Heart left ventricle (tissue), 13 donors: ENCODE measurements at regions not wholly inside any gene's neighbourhood (a gene's known extent, or its start where the extent isn't known, plus 50 kb on each side); places are given as distances from the start of the nearest gene placed in this dataset.

Experiments
- POLR2A ChIP-seq, 2 donors: fragments of 450-650 bp; IDR thresholded peaks; one replicate each; pipeline ENCODE4 v1.6.1; 2017; ENCODE audit warnings: antibody characterized with exemption in 2 of 2, mild to moderate bottlenecking in 2 of 2, moderate library complexity in 2 of 2
- TF ChIP-seq, protein P1 (sequence below), 12 donors: fragments of 200-600 bp; sonication (generic) in 4 of 12; IDR thresholded peaks; one replicate each; pipeline versions ENCODE4 v1.5.0 to v1.8.0; 2018 to 2022; ENCODE audit warnings: antibody characterized with exemption in 12 of 12, mild to moderate bottlenecking in 5 of 12
- donor health status: ischemic (EF 13 %, LVEDD 7.1; RV severe dilation, severe dysfunction).
- donor health status: DM: no; HTN: yes; CAD: no.
- donor health status: DM: no; HTN: no; CAD: no.
- donor health status: ischemic (EF 25% LVEDD 6.9; RV normal size, moderate dysfunction).
- donor health status: ischemic (EF 25% LVEDD 5.7; RV mildly dilated, moderate dysfunction).
- donor health status: ischemic (EF 35%, LVEDD 5.7; RV mildly dilated, moderate dysfunction).
- donor health status: nonischemic (EF 11% LVEDD 7.7; RV severe dilation, severe dysfunction).
- donor health status: DM: yes; HTN: yes; CAD: no.
- donor health status: PGD.
- donor health status: ischemic (EF 29% LVEDD 5.4; RV normal size, mild dysfunction).
- donor health status: nonischemic (EF 23%, LVEDD 6.1; RV moderate dilation, normal function).

DNA sequence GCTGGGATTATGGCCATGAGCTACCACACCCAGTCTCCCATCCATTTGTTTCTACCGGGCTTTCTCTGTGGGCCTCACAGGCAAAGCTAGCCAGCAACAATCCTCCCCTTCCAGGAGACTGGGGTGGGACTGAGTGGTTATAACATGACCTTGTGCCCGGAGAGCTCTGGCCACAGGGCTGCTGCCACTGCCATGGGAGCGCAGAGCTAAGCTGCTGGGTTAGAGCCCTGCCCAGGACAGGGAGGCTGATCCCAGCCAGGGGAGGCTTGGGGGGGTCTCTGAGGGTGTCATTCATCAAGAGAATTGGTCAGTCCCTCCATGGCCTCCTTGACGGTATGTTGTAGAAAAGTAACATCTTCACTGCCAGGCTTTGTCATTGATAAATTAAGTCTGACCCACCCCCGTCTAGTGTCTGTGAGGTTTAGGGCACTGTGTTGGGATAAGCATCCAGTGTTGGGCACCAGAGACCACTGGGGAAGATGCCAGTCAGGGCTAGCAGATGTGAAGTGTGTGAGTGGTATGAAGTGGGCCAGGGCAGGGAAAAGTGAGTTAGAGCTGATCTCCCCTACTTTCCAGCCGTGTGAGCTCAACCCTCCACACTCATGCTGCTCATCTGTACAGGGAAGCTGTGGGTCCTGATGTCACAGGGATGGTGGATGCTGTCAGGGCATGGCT lies 368.4 kb upstream of the HS6ST1 start:
- TF ChIP-seq, protein P1, sequence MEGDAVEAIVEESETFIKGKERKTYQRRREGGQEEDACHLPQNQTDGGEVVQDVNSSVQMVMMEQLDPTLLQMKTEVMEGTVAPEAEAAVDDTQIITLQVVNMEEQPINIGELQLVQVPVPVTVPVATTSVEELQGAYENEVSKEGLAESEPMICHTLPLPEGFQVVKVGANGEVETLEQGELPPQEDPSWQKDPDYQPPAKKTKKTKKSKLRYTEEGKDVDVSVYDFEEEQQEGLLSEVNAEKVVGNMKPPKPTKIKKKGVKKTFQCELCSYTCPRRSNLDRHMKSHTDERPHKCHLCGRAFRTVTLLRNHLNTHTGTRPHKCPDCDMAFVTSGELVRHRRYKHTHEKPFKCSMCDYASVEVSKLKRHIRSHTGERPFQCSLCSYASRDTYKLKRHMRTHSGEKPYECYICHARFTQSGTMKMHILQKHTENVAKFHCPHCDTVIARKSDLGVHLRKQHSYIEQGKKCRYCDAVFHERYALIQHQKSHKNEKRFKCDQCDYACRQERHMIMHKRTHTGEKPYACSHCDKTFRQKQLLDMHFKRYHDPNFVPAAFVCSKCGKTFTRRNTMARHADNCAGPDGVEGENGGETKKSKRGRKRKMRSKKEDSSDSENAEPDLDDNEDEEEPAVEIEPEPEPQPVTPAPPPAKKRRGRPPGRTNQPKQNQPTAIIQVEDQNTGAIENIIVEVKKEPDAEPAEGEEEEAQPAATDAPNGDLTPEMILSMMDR (IDR thresholded peaks at IDR 0.05): no peak
- no peak for TF ChIP-seq POLR2A (IDR thresholded peaks at IDR 0.05)
